ENCODE measurements at regions not wholly inside any gene's neighbourhood (a gene's known extent, or its start where the extent isn't known, plus 50 kb on each side); places are given as distances from the start of the nearest gene placed in this dataset.

- no peak for TF ChIP-seq NR3C1 (CRISPR knock-in tag; IDR thresholded peaks at IDR 0.05)
- TF ChIP-seq ZNF644 (CRISPR knock-in tag; IDR thresholded peaks at IDR 0.05; ENCODE audit: low read depth): 0 out of 2 replicates have a peak, but pooled peaks have one; percentile 36
- no peak for TF ChIP-seq ZNF557 (CRISPR knock-in tag; IDR thresholded peaks at IDR 0.05)
- no peak for TF ChIP-seq ATF1 (CRISPR knock-in tag; IDR thresholded peaks at IDR 0.05)
- no peak for TF ChIP-seq POLR2G (IDR thresholded peaks at IDR 0.05; ENCODE audit: low read depth, low read length)
- peak; percentile 91 for TF ChIP-seq DDIT3 (CRISPR knock-in tag; IDR thresholded peaks at IDR 0.05)
- TF ChIP-seq FOXJ3 (CRISPR knock-in tag; IDR thresholded peaks at IDR 0.05; ENCODE audit: borderline replicate concordance): no peak
- no peak for TF ChIP-seq TRAFD1 (CRISPR knock-in tag; IDR thresholded peaks at IDR 0.05; ENCODE audit: borderline replicate concordance)
- no peak for TF ChIP-seq ZSCAN20 (CRISPR knock-in tag; IDR thresholded peaks at IDR 0.05; ENCODE audit: borderline replicate concordance)
- no peak for TF ChIP-seq POLR2A (IDR thresholded peaks at IDR 0.05; ENCODE audit: insufficient read depth in 1 of 2, low read depth in 2 of 2, low read length in 2 of 2)
- TF ChIP-seq ZNF232 (CRISPR knock-in tag; IDR thresholded peaks at IDR 0.05; ENCODE audit: borderline replicate concordance): no peak
- no peak for TF ChIP-seq CCDC6 (CRISPR knock-in tag; IDR thresholded peaks at IDR 0.05)
- no peak for TF ChIP-seq SPEN (CRISPR knock-in tag; IDR thresholded peaks at IDR 0.05; ENCODE audit: low read depth)
- peak; percentile 72 for TF ChIP-seq CREB1 (IDR thresholded peaks at IDR 0.05)
- TF ChIP-seq CREB1 (CRISPR knock-in tag; IDR thresholded peaks at IDR 0.05): peak; percentile 65; the same call in 1 of the 2 replicates
- 0 out of 2 replicates have a peak, but pooled peaks have one; percentile 30 for TF ChIP-seq CREM (IDR thresholded peaks at IDR 0.05)
- TF ChIP-seq CREM (CRISPR knock-in tag; IDR thresholded peaks at IDR 0.05): no peak
- TF ChIP-seq HCFC1 (IDR thresholded peaks at IDR 0.05; ENCODE audit: low read depth, low read length): no peak
- no peak for TF ChIP-seq HDAC6 (IDR thresholded peaks at IDR 0.05; ENCODE audit: low read depth, low read length)
- TF ChIP-seq TIGD3 (CRISPR knock-in tag; IDR thresholded peaks at IDR 0.05; ENCODE audit: borderline replicate concordance): no peak
- TF ChIP-seq ZBTB1 (CRISPR knock-in tag; IDR thresholded peaks at IDR 0.05; ENCODE audit: borderline replicate concordance): no peak
- no peak for TF ChIP-seq PRPF4 (IDR thresholded peaks at IDR 0.05; ENCODE audit: low read depth, low read length, poor library complexity, severe bottlenecking)
- no peak for TF ChIP-seq ZBTB25 (CRISPR knock-in tag; IDR thresholded peaks at IDR 0.05)
- TF ChIP-seq GRHL1 (CRISPR knock-in tag; conservative IDR thresholded peaks at IDR 0.05): no peak
- no peak for TF ChIP-seq ZNF639 (CRISPR knock-in tag; conservative IDR thresholded peaks at IDR 0.05)
Measured at GRCh38 chr6:47362857-47363461, 53.3 kb upstream of the TNFRSF21 start (continued).

All from HepG2 (cell line).